ENCODE measurements at regions not wholly inside any gene's neighbourhood (a gene's known extent, or its start where the extent isn't known, plus 50 kb on each side); places are given as distances from the start of the nearest gene placed in this dataset.

DNA sequence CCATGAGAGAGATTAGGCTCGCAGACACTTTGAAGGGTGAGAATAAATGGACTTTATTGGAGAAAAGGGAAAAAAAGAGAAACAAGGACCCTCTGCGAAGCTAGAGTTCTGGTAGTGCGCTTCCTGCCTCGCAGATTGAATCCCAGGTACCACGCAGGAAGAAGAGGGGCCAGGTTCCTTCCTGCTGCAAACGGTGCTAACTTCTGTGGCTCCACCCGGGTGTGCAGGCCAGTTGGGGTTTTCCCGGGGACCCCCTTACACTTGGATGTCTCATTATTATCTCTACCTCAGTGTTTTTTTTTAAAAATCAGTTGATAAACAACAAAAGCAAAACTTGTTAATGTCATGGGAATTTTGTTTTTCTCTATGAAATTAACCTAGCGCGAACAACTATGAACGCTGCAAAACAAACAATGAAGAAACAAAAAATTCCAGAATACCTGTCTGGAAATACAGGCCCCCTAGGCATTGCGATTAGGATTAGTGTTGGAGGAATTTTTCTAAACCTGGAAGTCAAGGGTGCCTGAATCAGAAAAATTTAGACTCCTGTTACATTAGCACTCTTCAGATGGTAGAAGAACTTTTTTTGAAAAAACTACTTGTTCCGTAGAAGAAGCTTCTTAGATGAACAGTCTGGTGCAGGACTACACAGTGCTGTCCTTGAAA, 414.5 kb downstream of the MAN2A1 start:
- no peak for DNase-seq (ENCODE audit: low read depth, low spot score)
- H3K36me3 ChIP-seq (ENCODE audit: control insufficient read depth in 2 of 2, extremely low read depth in 1 of 2, insufficient read depth in 2 of 2, low read length in 2 of 2) = no peaks in the 10 kb centered on the region
- dilution Hi-C loops (cut with MboI; ENCODE audit: extremely low pct_ligation_motif_present, low sequenced_read_pairs) (no loop called here), intact Hi-C loops (cut with micrococcal nuclease) (no loop called here)
- H2AFZ ChIP-seq (ENCODE audit: low read depth, low read length) = no peak overlapping the region
- H3K9me1 ChIP-seq (replicated peaks; ENCODE audit: control insufficient read depth, extremely low read depth, insufficient read depth, low read length) = no peaks in the 10 kb centered on the region
- BruUV-seq (replicated peaks) = no TSS peak
- H3K4me1 ChIP-seq (ENCODE audit: control insufficient read depth, extremely low read depth, insufficient read depth, low read length) = no peaks in the 10 kb centered on the region
- H3K27me3 ChIP-seq (ENCODE audit: control insufficient read depth in 2 of 2, insufficient read depth in 2 of 2, low read length in 2 of 2) = no peaks in the 10 kb centered on the region
- TF ChIP-seq EZH2 (IDR thresholded peaks at IDR 0.05; ENCODE audit: borderline replicate concordance, low read depth, low read length, severe bottlenecking) (no peak), POLR2A (IDR thresholded peaks at IDR 0.05; ENCODE audit: low read depth, low read length) (no peak), FOS (IDR thresholded peaks at IDR 0.05; ENCODE audit: borderline replicate concordance, insufficient read depth, low read length) (no peak), MAX (IDR thresholded peaks at IDR 0.05; ENCODE audit: insufficient read depth, insufficient read length) (no peak)
- CTCF ChIA-PET = no interaction called here
- no peak for FAIRE-seq
- H4K20me1 ChIP-seq (replicated peaks; ENCODE audit: control insufficient read depth, extremely low read depth, insufficient read depth, low read length) = no peaks in the 10 kb centered on the region
- no peak overlapping the region for H3K4me2 ChIP-seq (ENCODE audit: insufficient read depth, low read length)
- no peak overlapping the region for H3K27ac ChIP-seq (ENCODE audit: insufficient read depth, low read depth, low read length)
- H3K9me3 ChIP-seq (replicated peaks; ENCODE audit: control insufficient read depth, insufficient read depth, low read length) = no peaks in the 10 kb centered on the region
- no peak overlapping the region for H3K4me3 ChIP-seq (replicated peaks in 1 of 3; ENCODE audit: insufficient read depth in 1 of 3, low read depth in 1 of 3, low read length in 3 of 3)
- POLR2A ChIA-PET = no interaction called here
- no peaks in the 10 kb centered on the region for H3K79me2 ChIP-seq (ENCODE audit: control insufficient read depth, insufficient read depth, low read length)
- H3K9ac ChIP-seq (replicated peaks; ENCODE audit: extremely low read depth, insufficient read depth, low read length) = no peak overlapping the region

DNA sequence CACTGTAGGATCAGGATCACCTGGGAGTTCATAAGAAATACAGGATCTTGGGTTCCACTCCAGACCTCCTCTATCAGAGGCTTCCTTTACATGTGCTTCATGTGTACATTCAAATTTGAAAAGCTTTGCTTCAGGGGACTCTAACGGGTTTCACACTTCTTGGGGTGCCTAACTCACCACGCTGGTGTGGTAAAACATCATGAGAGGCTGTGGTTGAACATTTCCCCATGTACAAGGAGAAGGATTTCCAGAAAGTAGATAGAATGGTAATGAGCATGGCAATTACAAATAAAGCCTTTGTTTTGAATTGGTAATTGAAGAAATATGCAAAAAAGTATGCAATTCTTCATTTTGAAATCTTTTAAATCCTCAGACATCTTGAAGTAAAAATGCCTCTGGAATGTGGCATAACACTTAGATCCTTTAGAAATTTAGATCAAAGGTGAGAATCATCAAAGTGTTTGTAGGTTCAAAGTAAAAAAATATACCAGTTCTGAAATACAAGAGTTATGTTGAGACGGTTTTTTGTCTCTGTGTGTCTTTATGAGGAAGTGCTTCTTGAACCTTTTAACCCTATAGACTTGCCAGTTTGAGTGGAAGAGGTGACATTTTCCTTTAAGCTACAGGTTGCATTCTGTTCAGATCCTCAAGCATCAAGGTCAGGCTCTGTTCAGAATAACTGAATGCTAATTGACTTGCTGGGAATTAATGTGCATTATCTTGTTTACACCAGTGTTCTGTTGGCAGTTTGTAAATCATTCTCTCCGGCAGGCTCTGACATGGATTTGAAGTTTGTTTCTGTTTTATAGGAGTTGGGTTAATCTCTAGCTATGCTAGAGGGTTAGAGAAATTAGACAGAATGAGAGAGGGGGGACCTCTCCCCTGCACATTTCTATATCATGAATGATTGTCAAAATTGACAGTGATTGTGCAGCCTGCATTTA, 415.3 kb downstream of the MAN2A1 start:
- H3K4me2 ChIP-seq (ENCODE audit: insufficient read depth, low read length) = no peak overlapping the region
- FAIRE-seq (no peak), DNase-seq (ENCODE audit: low read depth, low spot score) (no peak)
- dilution Hi-C loops (cut with MboI; ENCODE audit: extremely low pct_ligation_motif_present, low sequenced_read_pairs) (no loop called here), intact Hi-C loops (cut with micrococcal nuclease) (no loop called here)
- no peaks in the 10 kb centered on the region for H3K9me1 ChIP-seq (replicated peaks; ENCODE audit: control insufficient read depth, extremely low read depth, insufficient read depth, low read length)
- ChIA-PET CTCF (no interaction called here), POLR2A (no interaction called here)
- H3K4me1 ChIP-seq (ENCODE audit: control insufficient read depth, extremely low read depth, insufficient read depth, low read length) = no peaks in the 10 kb centered on the region
- H3K27ac ChIP-seq (ENCODE audit: insufficient read depth, low read depth, low read length) = no peak overlapping the region
- BruUV-seq (replicated peaks) = no TSS peak
- H3K9me3 ChIP-seq (replicated peaks; ENCODE audit: control insufficient read depth, insufficient read depth, low read length) = no peaks in the 10 kb centered on the region
- TF ChIP-seq GATA2 (IDR thresholded peaks at IDR 0.05; ENCODE audit: insufficient read depth, insufficient read length, low read depth, low read length) (no peak), EZH2 (IDR thresholded peaks at IDR 0.05; ENCODE audit: borderline replicate concordance, low read depth, low read length, severe bottlenecking) (no peak), FOS (IDR thresholded peaks at IDR 0.05; ENCODE audit: borderline replicate concordance, insufficient read depth, low read length) (no peak), MYC (IDR thresholded peaks at IDR 0.05; ENCODE audit: low read depth, low read length) (no peak), POLR2AphosphoS5 (IDR thresholded peaks at IDR 0.05; ENCODE audit: insufficient read depth, low read depth, low read length) (no peak), JUN (IDR thresholded peaks at IDR 0.05; ENCODE audit: borderline replicate concordance, insufficient read depth, insufficient read length, low read depth) (no peak), CTCF (IDR thresholded peaks at IDR 0.05; ENCODE audit: extremely low read depth in 1 of 2, insufficient read depth in 1 of 2, low read depth in 1 of 2, low read length in 2 of 2) (no peak), POLR2A (IDR thresholded peaks at IDR 0.05; ENCODE audit: low read depth, low read length) (no peak), MAX (IDR thresholded peaks at IDR 0.05; ENCODE audit: insufficient read depth, insufficient read length) (no peak)
- no peak overlapping the region for H2AFZ ChIP-seq (ENCODE audit: low read depth, low read length)
- no peaks in the 10 kb centered on the region for H4K20me1 ChIP-seq (replicated peaks; ENCODE audit: control insufficient read depth, extremely low read depth, insufficient read depth, low read length)
- H3K27me3 ChIP-seq (ENCODE audit: control insufficient read depth in 2 of 2, insufficient read depth in 2 of 2, low read length in 2 of 2) = no peaks in the 10 kb centered on the region
- no peak overlapping the region for H3K9ac ChIP-seq (replicated peaks; ENCODE audit: extremely low read depth, insufficient read depth, low read length)
- no peak overlapping the region for H3K4me3 ChIP-seq (replicated peaks in 1 of 3; ENCODE audit: insufficient read depth in 1 of 3, low read depth in 1 of 3, low read length in 3 of 3)
- H3K79me2 ChIP-seq (ENCODE audit: control insufficient read depth, insufficient read depth, low read length) = no peaks in the 10 kb centered on the region
- H3K36me3 ChIP-seq (ENCODE audit: control insufficient read depth in 2 of 2, extremely low read depth in 1 of 2, insufficient read depth in 2 of 2, low read length in 2 of 2) = no peaks in the 10 kb centered on the region

All from endothelial cell of umbilical vein (primary cell).